Hematopoietic multipotent progenitor cell treated with erythropoietin and hydrocortisone succinate and interleukin-3 and kit ligand, for 6 days (in vitro differentiated cells): ENCODE measurements at regions not wholly inside any gene's neighbourhood (a gene's known extent, or its start where the extent isn't known, plus 50 kb on each side); places are given as distances from the start of the nearest gene placed in this dataset.

Source experiments
- DNase-seq: peaks from one replicate; pipeline ENCODE4 v3.0.0-alpha.2; 2015

DNA sequence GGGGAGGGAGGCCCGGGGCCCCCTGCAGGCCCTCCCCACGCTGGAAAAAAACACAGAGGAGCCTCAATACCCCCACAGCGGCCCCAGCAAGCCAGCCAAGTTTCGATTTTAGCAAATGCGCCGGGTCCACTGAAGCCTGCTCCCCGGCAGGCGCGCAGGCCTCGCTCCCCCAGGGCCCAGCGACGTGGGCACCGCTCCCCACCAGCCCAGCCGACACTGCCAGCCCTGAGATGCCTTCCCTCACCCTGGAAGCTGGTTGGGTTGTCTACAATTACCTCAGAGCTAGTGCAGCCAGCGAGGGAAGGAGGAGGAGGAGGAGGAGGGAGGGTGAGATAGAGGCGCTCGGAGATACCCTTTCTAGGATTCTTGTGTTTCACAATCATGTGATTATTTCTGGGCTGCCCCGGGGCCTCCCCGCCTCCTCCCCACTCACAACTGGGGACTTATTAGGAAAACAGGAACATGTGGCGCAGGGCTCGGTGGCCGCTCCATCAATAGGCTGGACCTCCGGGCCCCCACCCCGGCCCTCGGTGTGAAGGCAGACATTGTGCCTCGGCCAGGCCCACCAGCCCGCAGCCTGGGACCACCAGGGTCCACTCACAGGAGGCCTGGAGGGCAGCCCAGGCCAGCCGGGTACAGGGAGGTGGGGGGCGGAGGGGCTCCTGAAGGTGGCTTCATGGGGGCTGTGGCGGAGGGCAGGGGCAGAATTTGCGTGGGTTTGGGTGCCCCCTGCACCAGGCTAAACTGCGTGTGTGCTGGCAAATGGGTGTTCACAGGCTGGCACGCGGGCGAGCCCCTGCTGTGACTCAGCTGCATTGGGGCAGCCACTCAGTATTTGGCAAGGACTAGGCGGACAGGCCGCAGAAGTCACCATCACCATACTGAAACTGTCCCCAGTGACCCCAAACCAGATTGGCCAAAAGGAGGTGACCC, 109.9 kb downstream of the NCOR2 start:
- peak; percentile 85 for DNase-seq

DNA sequence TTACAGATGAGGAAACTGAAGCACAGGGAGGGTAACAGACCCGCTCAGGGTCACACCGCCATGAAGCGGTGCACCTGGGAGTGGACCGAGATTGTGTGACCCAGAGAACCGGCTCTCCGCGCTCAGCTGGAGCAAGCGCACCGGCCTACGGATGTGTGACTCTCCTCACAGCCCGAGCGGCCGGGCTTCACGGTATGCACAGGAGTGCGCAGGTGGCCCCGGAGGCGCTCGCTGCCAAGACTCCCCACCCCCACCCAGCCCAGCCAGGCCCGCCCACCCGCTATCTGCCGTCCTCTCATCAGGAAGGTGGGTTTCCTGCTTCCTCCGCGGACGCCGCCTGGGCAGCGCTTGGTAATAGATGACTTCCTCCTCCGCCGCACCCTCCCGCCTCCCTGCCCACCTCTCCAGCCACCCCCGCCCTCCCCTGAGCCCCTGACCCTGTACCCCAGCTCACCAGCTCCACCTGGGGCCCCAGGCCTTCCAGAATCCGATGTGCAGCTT, 110.7 kb downstream of the NCOR2 start:
- peak; percentile 36 for DNase-seq

DNA sequence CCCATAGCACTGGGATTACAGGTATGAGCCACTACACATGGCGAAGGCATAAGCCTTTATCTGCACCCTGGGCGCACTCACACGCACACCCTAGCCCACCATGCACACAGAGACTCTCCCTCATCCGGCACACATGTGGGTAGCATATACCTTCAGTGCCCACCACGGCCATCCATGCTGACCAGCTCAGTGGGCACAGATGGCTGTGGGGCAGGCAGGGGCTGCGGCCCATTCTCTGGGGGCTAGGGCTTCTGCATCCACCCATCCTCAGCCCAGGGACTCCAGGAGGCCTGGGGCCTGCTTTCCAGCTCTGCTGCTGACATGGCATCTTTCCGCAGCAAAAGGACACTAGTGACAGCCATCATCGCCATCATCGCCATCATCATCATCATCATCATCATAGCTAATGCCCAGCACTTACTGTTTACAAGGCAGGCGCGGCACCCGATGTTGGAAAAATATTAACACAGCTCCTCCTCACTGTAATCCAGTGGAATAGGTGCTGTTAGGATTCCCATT, 111.2 kb downstream of the NCOR2 start:
- DNase-seq, result no peak

DNA sequence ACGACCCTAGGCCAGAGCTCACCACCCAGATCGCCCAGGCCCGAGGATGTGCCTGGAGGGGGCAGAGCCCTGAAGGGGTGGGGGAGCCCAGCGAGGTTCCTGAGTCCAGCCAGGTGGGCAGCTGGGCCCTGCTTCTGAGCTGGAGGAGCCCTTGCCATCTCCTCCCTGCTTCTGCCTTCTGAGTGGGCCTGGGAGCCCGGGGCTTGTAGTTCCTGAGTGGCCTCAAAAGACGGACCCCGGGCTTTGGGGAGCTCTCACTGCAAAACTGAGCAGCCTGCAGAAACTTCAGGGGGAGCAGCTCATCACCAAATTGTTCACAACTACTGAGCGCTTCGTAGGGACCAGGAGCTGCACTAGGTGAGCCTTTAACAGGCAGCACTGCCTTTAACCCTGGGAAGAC, 112.1 kb downstream of the NCOR2 start:
- no peak for DNase-seq

DNA sequence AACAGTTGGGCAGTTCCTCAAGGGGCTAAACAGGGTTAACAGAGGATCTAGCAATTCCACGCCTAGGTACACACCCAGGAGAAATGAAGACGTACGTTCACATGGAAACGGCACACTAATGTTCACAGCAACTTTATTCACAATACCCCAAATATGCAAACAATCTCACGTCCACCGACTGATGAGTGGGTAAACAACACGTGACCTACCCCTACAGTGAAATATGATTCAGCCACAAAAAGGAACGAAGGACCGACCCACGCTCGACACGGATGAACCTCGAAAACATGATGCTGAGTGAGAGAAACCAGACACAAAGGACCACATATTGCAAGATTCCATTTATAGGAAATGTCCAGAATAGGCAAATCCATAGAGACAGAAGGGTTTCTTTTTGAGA, 112.7 kb downstream of the NCOR2 start:
- DNase-seq, result no peak

DNA sequence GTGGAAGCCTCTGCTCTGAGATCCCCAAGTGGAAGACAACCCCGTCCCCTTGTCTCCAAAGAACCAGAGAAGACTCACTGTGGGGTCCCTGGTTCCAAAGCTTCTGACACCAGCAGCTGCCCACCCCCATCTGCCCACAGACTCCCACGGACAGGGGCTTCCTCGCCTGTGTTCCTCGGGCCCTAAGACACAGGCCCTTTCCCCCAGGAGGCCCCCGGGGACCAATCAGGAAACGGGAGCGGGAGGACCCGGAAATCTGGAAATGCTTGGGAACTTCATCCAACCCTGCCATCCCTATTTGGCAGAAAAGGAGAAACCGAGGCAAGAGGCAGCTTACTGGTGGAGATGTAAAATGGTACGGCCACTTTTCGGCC, 113.1 kb downstream of the NCOR2 start:
- no peak for DNase-seq

DNA sequence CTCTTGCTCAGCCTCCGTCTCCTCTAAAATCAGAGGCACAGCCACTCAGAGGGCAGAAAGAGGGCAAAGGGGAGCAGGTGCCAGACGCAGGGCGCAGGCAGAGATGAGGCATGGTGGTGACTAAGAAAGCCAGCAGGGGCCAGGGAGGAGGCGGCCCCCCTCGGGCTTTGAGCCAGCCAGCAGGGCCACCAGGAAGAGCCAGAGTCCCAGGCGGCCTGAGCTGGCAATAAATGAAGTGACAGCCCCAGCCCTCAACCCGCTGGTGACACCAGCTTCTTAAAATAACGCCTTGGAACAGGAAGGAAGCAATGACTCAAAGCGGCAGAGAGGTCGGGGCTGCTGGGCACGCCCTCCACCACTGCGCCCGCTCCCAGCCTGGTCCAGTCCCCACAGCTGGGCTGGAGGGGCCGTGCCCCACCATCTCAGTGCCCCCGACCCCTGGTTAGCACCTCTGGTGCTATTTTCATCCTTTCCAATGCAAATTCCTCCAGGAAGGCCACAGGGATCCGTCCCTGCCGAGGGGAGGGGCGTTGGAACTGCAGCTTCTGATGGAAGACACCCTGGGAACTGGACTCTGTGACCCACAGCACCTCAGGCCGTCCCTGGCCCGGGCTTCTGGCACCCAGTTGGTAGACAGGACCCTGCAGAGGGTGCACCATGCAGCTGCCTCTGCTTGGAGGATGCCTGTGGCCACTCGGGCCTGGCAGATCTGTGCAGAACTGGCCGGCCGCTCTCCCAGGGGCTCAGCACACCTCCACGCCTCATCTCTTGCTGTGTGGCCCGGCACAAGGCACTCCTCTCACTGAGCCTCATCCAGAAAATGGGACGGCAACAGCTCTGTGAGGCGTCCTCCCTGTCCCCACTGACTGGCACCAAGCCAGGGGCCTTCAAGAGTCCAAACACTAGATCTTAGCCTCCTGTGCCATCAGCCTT, 113.7 kb downstream of the NCOR2 start:
- DNase-seq, result peak; percentile 85

DNA sequence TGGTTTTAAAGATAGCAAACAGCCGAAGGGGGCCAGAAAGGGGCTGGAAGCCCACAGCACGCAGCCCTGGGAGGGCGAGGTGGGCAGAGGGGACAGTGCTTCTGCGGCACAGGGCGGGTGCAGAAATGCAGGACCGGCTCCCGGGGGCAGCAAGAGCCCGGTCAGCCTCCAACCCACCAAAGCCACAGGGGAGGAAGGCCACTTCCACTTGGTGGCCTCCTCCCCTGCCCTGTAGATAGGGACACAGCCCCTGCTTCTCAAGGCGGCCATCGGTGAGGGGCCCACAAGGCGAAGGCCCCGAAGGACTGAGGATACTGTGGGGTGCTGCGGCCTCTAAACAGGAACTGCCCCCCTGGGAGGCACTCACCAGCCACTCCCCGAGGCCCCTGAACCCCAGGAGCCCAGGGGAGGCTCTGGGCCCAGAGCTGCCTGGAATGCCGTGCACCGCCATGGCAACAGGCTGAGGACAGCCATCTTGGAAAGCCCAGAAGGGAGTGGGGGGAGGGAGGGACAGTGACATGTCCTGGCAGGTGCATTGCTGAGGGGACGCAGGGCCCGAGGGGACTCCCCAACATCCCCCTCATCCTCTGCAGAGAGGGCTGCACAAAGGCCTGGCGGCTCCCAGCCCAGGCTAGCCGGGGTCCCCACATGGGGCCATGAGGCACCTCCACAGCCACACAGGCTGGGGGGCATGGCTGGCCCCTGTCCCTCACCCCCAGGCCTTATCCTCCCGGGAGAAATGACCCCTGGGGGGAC, 114.7 kb downstream of the NCOR2 start:
- DNase-seq, result no peak

DNA sequence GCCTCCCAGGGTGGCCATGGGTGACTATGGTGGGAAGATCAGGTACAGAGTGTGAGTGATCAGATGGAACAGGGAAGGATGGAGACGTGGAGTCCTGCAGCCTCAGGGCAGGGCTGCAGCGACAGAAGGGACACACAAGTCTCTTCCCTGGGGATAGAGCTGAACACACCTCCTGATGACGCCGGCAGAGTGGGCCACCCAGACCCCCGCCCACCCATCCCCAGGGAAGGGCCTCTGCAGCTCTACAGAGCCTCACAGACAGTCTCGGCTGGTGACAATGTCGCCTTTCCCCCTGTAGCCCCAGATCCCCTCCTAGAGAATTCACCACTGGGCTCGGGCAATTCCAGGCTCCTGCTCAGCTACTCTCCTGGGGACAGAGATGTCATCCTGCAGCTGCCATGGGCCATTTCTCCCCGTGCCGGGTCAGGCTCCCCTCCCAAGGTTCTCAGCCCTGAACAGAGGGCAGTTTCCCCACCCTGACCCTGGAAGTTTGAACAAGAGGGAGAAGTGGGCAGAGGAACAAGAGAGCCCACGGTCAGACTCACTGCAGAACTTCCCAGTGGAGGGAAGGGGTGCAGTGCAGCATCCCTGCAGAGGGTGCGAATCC, 115.7 kb downstream of the NCOR2 start:
- DNase-seq, result no peak

DNA sequence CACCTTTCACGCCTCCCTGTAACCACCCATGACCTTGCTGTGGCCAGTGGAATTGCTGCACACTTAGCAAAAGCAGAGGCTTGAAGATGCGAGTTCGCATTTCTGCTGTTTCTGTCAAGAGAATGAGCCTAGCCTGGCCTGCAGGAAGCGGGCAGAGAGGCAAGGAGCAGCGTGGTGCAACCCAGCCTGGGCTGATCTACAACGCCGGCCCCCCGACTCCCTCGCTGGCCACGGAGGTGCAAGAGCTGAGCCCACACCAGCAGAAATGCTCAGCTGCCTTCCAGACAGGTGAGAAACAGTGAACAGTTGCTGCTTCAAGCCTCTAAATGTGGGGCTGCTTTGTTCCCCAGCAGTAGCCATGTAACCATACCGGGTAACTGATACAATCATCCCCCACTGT, 116.4 kb downstream of the NCOR2 start:
- DNase-seq, result no peak

DNA sequence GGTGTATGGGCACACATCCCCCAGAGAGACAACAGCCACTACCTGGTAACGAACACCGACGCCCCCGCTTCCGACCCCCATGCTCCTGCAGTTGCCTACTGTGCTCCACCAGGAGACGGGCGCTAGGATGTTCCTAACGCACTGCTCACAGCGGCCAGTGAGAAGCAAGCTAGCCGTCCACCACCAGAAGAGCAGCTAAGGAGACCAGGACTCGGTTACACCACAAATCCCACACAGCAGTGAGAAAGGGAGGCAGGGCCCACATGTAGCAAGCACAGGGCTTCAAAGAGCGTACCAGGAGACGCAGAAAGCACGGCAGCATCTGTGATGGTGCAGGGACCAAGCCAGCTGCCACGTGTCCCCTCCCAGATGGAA, 117.0 kb downstream of the NCOR2 start:
- DNase-seq, result no peak

DNA sequence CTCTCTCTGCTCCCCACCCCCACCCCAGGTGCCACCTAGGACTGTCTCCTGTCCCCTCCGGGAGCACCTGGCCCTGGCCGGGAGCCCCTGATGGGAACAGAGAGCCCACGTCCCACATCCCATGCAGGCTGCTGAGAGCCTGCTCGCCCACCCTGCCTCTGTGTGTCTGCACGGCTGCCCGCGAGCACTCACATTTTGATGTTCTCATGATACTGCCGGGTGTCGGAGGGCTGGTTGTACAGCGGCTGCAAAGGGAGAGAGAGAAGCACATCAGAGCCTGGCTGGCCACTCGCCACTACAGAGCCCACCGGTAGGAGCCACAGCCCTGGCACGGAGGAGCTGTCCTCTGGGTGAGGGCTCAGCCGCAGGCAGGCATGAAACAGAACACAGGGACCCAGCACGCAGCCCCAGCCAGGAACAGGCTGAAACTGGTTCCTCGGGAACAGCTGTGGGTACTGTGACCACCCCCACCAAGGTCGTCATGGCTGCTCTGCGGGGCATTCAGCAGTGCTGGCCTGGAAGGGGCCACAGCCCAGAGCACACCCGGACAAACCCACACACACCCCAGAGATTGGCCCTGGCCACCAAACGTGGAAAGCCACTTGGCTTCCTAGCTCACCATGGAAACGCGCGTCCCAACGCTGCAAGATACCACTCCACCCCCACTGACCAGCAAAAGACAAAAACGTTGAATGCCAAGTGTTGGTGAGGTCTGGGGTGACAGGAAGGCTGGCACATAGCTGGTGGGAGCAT, 117.6 kb downstream of the NCOR2 start:
- no peak for DNase-seq

DNA sequence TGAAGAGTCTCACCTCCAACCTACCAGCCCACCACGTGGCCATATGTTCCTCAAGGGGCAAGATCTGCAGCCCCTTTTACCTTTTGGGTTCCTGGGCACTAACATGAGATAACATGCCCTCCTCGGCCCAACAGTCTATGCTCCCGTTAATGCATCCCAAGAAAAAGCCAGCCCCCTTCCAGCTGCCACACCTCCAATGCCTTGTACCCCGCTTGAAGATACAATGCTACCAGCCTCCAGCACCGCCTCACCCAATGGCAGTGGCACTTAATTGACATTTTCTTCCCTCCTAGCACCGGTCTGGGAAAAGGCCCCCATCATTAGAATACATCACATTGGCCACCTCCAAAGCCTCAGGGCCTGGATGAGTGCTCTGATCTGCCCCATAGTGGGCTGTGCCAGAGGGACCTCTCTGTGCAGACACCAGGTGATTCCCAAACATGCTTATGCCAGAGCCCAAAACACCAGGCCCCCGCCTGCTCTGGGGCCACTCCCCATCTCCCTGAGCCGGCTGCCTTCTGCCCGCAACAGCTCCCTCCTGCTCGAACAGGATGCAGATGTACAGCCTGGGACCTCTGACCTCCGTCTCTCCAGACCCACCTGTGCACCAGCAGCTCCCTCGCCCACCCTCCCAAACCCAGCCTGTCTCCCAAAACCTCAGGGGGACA, 118.3 kb downstream of the NCOR2 start:
- DNase-seq, result no peak

DNA sequence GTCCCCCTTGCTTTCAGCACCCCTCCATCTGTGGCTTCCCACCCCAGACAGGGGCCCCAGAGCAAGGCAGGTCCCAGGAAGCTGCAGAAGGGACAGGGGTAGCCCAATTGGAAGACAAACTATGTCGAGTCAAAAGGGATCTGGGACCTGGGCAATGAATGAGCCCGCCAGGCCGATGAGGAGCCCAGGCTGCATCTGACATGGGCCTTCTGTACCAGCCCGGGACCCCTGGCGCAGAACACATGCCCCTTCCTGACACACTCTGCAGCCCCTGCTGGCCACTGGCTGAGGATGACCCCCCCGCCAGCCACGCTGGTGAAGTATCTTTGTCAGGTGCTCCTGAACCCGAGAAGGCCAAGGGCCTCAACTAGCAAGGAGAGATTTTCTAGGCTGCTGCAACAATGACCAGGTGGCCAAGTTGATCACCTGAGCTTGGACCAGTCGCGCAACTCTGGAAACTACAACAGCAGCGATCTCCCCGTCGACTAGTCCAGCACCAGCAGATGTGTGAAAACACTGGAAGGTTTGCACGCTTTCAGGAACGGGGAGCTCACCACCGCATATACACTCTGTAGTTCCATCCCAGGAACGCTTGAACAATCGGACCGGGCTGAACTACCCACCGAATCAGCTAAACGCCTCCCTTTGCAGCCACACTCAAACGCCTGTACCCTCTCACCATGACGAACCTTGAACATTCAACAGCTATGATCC, 119.0 kb downstream of the NCOR2 start:
- no peak for DNase-seq

DNA sequence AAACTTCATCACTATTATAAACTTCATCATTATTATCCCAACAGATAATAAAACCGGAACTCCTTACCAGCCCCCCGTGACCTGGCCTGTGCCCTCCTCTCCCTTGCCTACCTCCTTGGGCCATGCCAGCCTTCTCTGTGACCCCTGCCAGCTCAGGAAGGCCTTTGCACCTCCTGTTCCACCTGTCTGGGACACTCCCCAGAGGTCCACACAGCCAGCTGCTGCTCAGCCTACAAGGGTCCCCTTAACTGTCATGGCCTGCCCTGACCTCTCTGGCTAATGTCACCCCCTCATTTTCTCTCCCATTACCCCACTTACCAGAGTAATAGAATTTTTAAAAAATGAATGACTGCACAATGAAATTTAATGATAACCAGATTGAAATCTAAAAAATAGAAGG, 121.0 kb downstream of the NCOR2 start:
- no peak for DNase-seq

DNA sequence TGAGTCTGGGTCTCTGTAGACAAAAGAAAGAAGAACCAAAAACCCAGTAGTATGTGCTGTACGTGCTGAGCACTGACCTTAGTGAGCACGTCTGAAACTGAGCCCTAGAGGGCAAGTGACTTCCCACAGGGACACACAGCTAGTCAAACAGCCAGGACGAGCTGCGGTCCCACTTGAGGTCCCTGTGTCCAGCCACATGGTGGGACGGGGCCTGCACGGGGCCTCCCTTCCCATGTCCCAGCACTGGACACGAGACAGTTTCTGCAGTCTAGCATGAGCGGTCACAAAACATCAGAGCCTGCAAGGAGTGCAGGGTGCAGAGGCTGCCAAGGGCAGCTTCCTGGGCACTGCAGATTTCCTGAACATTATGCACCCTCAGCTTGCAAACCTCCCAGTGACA, 121.6 kb downstream of the NCOR2 start:
- no peak for DNase-seq

DNA sequence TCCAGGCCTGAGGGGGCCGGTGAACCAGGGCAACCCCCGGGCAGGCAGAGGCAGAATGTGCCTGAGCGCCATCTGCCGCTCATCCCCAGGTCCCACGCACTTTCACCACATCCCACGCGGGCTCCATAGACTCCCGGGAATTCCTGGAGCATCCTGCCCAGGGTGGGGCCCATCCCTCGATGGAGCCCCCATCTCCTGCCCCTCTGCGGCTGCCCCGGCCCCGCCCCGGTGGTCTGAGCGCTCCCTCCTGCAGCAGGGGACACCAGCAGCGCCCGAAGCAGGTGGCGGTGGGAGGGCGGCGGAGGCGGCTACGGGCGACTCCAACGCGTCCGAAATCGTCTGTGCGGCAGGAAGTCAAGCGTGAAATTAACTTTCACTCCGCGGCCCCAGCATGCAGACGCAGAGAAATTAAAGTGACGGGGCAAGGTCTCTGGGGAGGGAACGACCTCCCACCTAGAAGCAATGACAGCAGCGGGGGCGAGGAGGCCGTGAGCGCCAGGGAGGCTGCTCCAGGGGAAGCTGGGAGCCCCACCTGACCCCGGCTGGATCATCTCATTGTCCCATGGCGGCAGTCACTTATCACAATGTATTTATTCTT, 122.2 kb downstream of the NCOR2 start:
- no peak for DNase-seq

DNA sequence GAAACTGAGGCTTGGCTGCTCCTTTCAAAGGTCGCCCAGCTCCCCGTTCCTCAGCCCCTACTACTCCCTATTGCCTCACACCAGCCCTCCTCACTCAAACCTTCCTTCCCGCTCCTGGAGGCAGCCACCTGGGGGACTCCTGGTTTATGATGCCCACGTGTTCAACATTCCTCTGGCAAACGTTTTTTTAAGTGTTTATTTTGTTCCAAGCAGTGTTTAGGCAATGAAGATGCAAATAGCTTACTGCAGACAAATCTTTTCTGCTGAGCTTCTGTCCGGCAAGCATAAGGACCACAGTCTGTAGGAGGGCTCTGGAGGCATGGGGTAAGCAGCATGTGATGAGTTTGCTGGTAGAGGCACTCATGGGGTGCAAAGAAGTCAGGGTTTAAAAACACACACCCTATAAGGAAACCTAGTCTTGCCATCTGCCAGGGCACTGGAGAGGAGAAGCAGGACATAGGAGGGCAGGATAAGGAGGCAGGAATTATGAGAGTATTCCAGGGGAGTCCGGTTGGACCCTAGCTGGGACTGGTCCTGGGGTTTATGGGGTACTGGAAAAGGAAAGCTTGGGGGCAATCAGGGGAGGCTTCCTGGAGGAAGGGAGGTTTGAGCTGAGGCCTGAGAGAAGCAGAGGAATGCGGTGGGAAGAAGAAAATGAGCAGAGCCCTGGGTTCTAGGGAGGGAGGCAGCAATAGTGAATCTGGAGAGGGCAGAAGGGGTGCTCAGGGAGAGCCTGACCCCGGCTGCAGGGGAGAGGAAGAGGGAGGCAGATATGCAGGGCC, 123.3 kb downstream of the NCOR2 start:
- DNase-seq, result no peak
